Ishikawa (cell line): ENCODE measurements at regions not wholly inside any gene's neighbourhood (a gene's known extent, or its start where the extent isn't known, plus 50 kb on each side); places are given as distances from the start of the nearest gene placed in this dataset.

Experiments used
- CEBPB ChIP-seq: IDR thresholded peaks from 2 replicates; pipeline ENCODE4 v1.6.1; 2012
- CREB1 ChIP-seq: IDR thresholded peaks from 2 replicates; pipeline ENCODE4 v1.6.1; 2012; ENCODE audit warnings: low read depth
- EGR1 ChIP-seq: IDR thresholded peaks from 2 replicates; pipeline ENCODE4 v1.6.1; 2012
- EP300 ChIP-seq: IDR thresholded peaks from 2 replicates; pipeline ENCODE4 v1.6.1; 2012; ENCODE audit warnings: borderline replicate concordance
- FOXM1 ChIP-seq: IDR thresholded peaks from 2 replicates; pipeline ENCODE4 v1.6.1; 2012; ENCODE audit warnings: low read depth, borderline replicate concordance
- MAX ChIP-seq: IDR thresholded peaks from 2 replicates; pipeline ENCODE4 v1.6.1; 2012
- NFIC ChIP-seq: IDR thresholded peaks from 2 replicates; pipeline ENCODE4 v1.6.1; 2012
- RAD21 ChIP-seq: IDR thresholded peaks from 2 replicates; pipeline ENCODE4 v1.6.1; 2012; ENCODE audit warnings: low read depth
- TCF12 ChIP-seq: IDR thresholded peaks from 2 replicates; pipeline ENCODE4 v1.6.1; 2012; ENCODE audit warnings: low read depth
- TEAD4 ChIP-seq: IDR thresholded peaks from 2 replicates; pipeline ENCODE4 v1.6.1; 2012
- USF1 ChIP-seq: IDR thresholded peaks from 2 replicates; pipeline ENCODE4 v1.6.1; 2012
- YY1 ChIP-seq: IDR thresholded peaks from 2 replicates; pipeline ENCODE4 v1.6.1; 2012; ENCODE audit warnings: low read depth
- ZBTB7A ChIP-seq: IDR thresholded peaks from 2 replicates; pipeline ENCODE4 v1.6.1; 2012; ENCODE audit warnings: low read depth
- TF ChIP-seq, protein P1 (sequence below): IDR thresholded peaks from 2 replicates; pipeline ENCODE4 v1.6.1; 2012; ENCODE audit warnings: low read depth, mild to moderate bottlenecking

- TF ChIP-seq CREB1 (no peak), RAD21 (no peak), MAX (no peak), CEBPB (no peak), ZBTB7A (no peak), USF1 (no peak), TEAD4 (no peak)
- TF ChIP-seq, protein P1, sequence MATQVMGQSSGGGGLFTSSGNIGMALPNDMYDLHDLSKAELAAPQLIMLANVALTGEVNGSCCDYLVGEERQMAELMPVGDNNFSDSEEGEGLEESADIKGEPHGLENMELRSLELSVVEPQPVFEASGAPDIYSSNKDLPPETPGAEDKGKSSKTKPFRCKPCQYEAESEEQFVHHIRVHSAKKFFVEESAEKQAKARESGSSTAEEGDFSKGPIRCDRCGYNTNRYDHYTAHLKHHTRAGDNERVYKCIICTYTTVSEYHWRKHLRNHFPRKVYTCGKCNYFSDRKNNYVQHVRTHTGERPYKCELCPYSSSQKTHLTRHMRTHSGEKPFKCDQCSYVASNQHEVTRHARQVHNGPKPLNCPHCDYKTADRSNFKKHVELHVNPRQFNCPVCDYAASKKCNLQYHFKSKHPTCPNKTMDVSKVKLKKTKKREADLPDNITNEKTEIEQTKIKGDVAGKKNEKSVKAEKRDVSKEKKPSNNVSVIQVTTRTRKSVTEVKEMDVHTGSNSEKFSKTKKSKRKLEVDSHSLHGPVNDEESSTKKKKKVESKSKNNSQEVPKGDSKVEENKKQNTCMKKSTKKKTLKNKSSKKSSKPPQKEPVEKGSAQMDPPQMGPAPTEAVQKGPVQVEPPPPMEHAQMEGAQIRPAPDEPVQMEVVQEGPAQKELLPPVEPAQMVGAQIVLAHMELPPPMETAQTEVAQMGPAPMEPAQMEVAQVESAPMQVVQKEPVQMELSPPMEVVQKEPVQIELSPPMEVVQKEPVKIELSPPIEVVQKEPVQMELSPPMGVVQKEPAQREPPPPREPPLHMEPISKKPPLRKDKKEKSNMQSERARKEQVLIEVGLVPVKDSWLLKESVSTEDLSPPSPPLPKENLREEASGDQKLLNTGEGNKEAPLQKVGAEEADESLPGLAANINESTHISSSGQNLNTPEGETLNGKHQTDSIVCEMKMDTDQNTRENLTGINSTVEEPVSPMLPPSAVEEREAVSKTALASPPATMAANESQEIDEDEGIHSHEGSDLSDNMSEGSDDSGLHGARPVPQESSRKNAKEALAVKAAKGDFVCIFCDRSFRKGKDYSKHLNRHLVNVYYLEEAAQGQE, result no peak
Observed at GRCh38 chr12:83386527-83387264, 700.0 kb downstream of the TMTC2 start.

DNA sequence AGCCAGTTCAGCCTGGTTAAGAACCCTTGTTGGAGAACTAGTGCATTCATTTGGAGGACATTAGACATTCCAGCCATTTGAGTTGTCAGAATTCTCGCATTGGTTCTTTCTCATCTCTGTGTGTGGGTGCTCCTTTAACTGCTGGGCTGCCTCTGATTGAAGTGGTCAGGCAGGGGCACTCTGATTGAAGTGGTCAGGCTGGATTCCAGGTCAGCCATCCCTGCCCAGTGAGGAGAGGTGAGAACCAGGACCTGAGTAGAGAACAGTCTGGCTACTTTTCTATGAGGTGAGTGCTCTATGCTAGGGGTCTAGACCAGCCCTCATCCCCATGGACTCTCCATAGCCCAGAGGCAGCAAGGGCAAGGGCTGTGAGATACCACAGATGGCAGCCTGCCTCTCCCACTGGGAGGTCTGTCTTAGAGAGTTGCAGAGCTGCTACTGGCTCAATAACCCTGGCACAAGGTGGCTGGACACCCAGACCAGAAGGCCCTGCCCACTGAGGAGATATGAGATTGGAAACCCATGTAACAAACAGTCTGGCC, 691.6 kb downstream of the TMTC2 start:
- no peak for TF ChIP-seq CEBPB
- TF ChIP-seq, protein P1, result no peak
- no peak for TF ChIP-seq TEAD4
- no peak for TF ChIP-seq USF1
- no peak for TF ChIP-seq NFIC
- no peak for TF ChIP-seq ZBTB7A
- TF ChIP-seq CREB1, result no peak
- no peak for TF ChIP-seq RAD21
- no peak for TF ChIP-seq EP300
- no peak for TF ChIP-seq MAX
- TF ChIP-seq TCF12, result no peak
- TF ChIP-seq EGR1, result no peak
- no peak for TF ChIP-seq FOXM1

GRCh38 chr12:83365317-83365716, 678.6 kb downstream of the TMTC2 start:
- TF ChIP-seq TCF12, result no peak

DNA sequence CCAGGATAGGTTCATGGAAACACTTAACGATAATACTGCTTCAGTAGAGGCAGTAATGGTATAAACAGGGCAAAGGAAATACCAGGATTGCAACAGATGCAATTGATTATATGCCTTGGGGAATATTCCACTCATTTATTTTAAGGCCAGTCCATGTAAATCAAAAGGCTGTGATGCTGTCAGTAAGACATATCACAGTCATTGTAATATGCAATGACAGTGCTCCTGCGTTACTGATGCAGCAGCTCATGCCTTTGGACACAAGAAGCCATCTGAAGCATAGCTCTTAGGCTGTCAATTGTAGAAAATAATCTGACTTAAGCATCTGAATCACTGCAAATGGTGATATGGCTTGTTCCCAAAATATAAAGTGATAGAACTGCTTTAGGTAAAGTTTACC, 674.8 kb downstream of the TMTC2 start:
- TF ChIP-seq MAX (no peak), ZBTB7A (no peak), TEAD4 (no peak), USF1 (no peak), CREB1 (no peak), FOXM1 (no peak), RAD21 (no peak), YY1 (no peak)
- TF ChIP-seq, protein P1, result no peak
